GM23338 (cell line): ENCODE measurements at regions not wholly inside any gene's neighbourhood (a gene's known extent, or its start where the extent isn't known, plus 50 kb on each side); places are given as distances from the start of the nearest gene placed in this dataset.

Experiments
- ATAC-seq: fragments of 200-7000 bp; cut with Tn5 transposase; 3 replicates; pipeline ENCODE4 v1.9.1; 2020
- DNase-seq: peaks from one replicate; pipeline ENCODE4 v3.0.0-alpha.2; 2015; ENCODE audit warnings: low spot score
- H2AFZ ChIP-seq: fragments of 200-600 bp; sonication (generic); 2 replicates; pipeline ENCODE4 v1.8.0; 2016; ENCODE audit warnings: antibody characterized with exemption, mild to moderate bottlenecking, moderate library complexity
- H3F3A ChIP-seq: fragments of 200-600 bp; sonication (generic); replicated peaks from 2 replicates; pipeline ENCODE4 v1.8.0; 2017; ENCODE audit warnings: antibody characterized with exemption, mixed run types, low read depth
- H3K27ac ChIP-seq: fragments of 200-600 bp; sonication (generic); 2 replicates; pipeline ENCODE4 v1.6.1; 2016; ENCODE audit warnings: low read depth
- H3K27me3 ChIP-seq: fragments of 200-600 bp; sonication (generic); 2 replicates; pipeline ENCODE4 v1.8.0; 2016; ENCODE audit warnings: mild to moderate bottlenecking, mixed run types, moderate library complexity; ENCODE audit not compliant: insufficient read depth
- H3K36me3 ChIP-seq: fragments of 200-600 bp; sonication (generic); 2 replicates; pipeline ENCODE4 v1.8.0; 2016; ENCODE audit warnings: mild to moderate bottlenecking; ENCODE audit not compliant: insufficient read depth
- H3K4me1 ChIP-seq: fragments of 200-600 bp; sonication (generic); 2 replicates; pipeline ENCODE4 v1.8.0; 2016; ENCODE audit warnings: mild to moderate bottlenecking, moderate library complexity; ENCODE audit not compliant: insufficient read depth
- H3K4me2 ChIP-seq: fragments of 200-600 bp; sonication (generic); 2 replicates; pipeline ENCODE4 v1.7.1; 2017; ENCODE audit warnings: mixed run types
- H3K4me3 ChIP-seq: fragments of 200-600 bp; sonication (generic); 2 replicates; pipeline ENCODE4 v1.6.1; 2016; ENCODE audit warnings: mixed run types
- H3K79me2 ChIP-seq: fragments of 200-600 bp; sonication (generic); replicated peaks from 2 replicates; pipeline ENCODE4 v1.8.0; 2017; ENCODE audit warnings: mild to moderate bottlenecking; ENCODE audit not compliant: insufficient read depth
- H3K9me2 ChIP-seq: fragments of 200-600 bp; sonication (generic); 2 replicates; pipeline ENCODE4 v1.8.0; 2017; ENCODE audit not compliant: insufficient read depth
- H4K20me1 ChIP-seq: fragments of 200-600 bp; sonication (generic); replicated peaks from 2 replicates; pipeline ENCODE4 v1.8.0; 2017; ENCODE audit warnings: mild to moderate bottlenecking; ENCODE audit not compliant: insufficient read depth
- H3K27ac Mint-ChIP-seq: 2 replicates; pipeline ENCODE4 v1.8.0; 2020; ENCODE audit warnings: inconsistent platforms, mild to moderate bottlenecking, moderate library complexity, mixed read lengths
- H3K27me3 Mint-ChIP-seq: 3 replicates; pipeline ENCODE4 v1.8.0; 2022; ENCODE audit warnings: low read depth, mild to moderate bottlenecking, moderate library complexity, mixed read lengths, inconsistent platforms; ENCODE audit not compliant: insufficient read depth, poor library complexity
- H3K36me3 Mint-ChIP-seq: 3 replicates; pipeline ENCODE4 v1.8.0; 2021; ENCODE audit warnings: low read depth, mild to moderate bottlenecking, inconsistent platforms, moderate library complexity, mixed read lengths
- H3K4me1 Mint-ChIP-seq: 3 replicates; pipeline ENCODE4 v1.8.0; 2020; ENCODE audit warnings: mild to moderate bottlenecking, inconsistent platforms, mixed read lengths
- H3K4me3 Mint-ChIP-seq: 3 replicates; pipeline ENCODE4 v1.8.0; 2021; ENCODE audit warnings: moderate library complexity, mild to moderate bottlenecking, inconsistent platforms, mixed read lengths
- H3K9me3 Mint-ChIP-seq: 3 replicates; pipeline ENCODE4 v1.8.0; 2020; ENCODE audit warnings: moderate library complexity, mild to moderate bottlenecking, inconsistent platforms, mixed read lengths
- EZH2 ChIP-seq: fragments of 200-600 bp; sonication (generic); IDR thresholded peaks from one replicate; pipeline ENCODE4 v1.8.0; 2017; ENCODE audit warnings: antibody characterized with exemption, mild to moderate bottlenecking, low read depth; ENCODE audit not compliant: unreplicated experiment
- JUNB ChIP-seq: IDR thresholded peaks from one replicate; pipeline ENCODE4 v1.6.1; 2016; ENCODE audit warnings: antibody characterized with exemption; ENCODE audit not compliant: unreplicated experiment
- NANOG ChIP-seq: IDR thresholded peaks from 2 replicates; pipeline ENCODE4 v1.6.1; 2016; ENCODE audit warnings: antibody characterized with exemption, borderline replicate concordance
- POLR2AphosphoS5 ChIP-seq: IDR thresholded peaks from 2 replicates; pipeline ENCODE4 v1.6.1; 2016; ENCODE audit warnings: antibody characterized with exemption, low read depth
- STAT1 ChIP-seq: IDR thresholded peaks from one replicate; pipeline ENCODE4 v1.6.1; 2016; ENCODE audit warnings: antibody characterized with exemption; ENCODE audit not compliant: unreplicated experiment
- ZNF114 ChIP-seq: fragments of 250-450 bp; sonication (Bioruptor Pico); IDR thresholded peaks from 2 replicates; pipeline ENCODE4 v1.5.0; 2020; ENCODE audit warnings: mild to moderate bottlenecking, moderate library complexity
- ZNF331 ChIP-seq: fragments of 250-450 bp; sonication (Bioruptor Pico); IDR thresholded peaks from 2 replicates; pipeline ENCODE4 v1.5.0; 2020; ENCODE audit warnings: low read depth, mild to moderate bottlenecking, moderate library complexity
- TF ChIP-seq, protein P1 (sequence below), 2 experiments: fragments of 200-600 bp in 1 of 2; sonication (generic) in 1 of 2; conservative IDR thresholded peaks; 2 replicates each; pipeline versions ENCODE4 v1.5.1 to v1.6.1; 2016 to 2017; ENCODE audit warnings: antibody characterized with exemption in 2 of 2, low read depth in 2 of 2, mild to moderate bottlenecking in 2 of 2, moderate library complexity in 1 of 2
- TF ChIP-seq, protein P2 (sequence below): fragments of 250-450 bp; sonication (Bioruptor Pico); IDR thresholded peaks from 2 replicates; pipeline ENCODE4 v1.5.0; 2020; ENCODE audit warnings: mild to moderate bottlenecking, moderate library complexity
- TF ChIP-seq, protein P3 (sequence below): IDR thresholded peaks from one replicate; pipeline ENCODE4 v1.6.1; 2018; ENCODE audit warnings: antibody characterized with exemption; ENCODE audit not compliant: unreplicated experiment

DNA sequence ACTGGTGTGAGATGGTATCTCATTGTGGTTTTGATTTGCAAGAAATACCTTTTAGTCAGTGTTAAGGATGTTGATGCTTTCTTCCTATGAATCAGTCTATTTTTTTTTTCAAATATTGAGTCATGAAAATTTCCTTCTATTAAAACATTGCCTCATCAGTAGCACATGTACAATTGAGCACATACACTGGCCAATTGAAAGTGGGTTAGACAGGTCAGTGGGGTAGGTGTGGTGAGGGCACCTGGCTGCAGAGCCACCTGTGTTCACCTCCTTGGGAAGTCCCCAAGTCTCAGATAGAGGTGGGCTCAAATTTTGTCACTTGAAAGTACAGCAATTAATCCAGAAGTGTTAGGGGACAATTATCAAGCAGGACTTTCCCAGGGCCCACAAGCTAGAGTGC lies 243.7 kb downstream of the SPRY1 start (continued):
- TF ChIP-seq, protein P1, sequence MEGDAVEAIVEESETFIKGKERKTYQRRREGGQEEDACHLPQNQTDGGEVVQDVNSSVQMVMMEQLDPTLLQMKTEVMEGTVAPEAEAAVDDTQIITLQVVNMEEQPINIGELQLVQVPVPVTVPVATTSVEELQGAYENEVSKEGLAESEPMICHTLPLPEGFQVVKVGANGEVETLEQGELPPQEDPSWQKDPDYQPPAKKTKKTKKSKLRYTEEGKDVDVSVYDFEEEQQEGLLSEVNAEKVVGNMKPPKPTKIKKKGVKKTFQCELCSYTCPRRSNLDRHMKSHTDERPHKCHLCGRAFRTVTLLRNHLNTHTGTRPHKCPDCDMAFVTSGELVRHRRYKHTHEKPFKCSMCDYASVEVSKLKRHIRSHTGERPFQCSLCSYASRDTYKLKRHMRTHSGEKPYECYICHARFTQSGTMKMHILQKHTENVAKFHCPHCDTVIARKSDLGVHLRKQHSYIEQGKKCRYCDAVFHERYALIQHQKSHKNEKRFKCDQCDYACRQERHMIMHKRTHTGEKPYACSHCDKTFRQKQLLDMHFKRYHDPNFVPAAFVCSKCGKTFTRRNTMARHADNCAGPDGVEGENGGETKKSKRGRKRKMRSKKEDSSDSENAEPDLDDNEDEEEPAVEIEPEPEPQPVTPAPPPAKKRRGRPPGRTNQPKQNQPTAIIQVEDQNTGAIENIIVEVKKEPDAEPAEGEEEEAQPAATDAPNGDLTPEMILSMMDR (conservative IDR thresholded peaks at IDR 0.05; ENCODE audit: low read depth in 2 of 2): no peak
- TF ChIP-seq ZNF114: no peak

DNA sequence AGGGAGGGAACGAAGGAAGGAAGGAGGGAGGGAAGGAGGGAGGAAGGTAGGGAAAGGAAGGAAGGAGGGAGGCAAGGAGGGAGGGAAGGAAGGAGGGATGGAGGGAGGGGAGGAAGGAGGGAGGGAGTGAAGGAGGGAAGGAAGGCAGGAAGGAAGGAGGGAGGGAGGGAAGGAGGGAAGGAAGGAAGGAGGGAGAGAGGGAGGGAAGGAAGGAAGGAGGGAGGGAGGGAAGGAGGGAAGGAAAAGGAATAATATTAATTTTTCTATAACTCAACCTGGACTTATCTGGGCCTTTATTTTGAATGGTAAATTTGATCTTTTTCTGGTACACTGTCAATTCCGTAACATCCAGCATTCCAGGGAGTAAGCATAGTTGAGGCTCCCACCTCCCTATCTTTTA lies 244.2 kb downstream of the SPRY1 start:
- 0 out of 3 replicates have a peak, but pooled peaks cover 3% of the 10 kb centered on the region for H3K9me3 Mint-ChIP-seq
- H3K4me1 ChIP-seq: 0 out of 2 replicates have a peak, but pooled peaks cover 7% of the 10 kb centered on the region
- no peaks in the 10 kb centered on the region for H3K36me3 ChIP-seq
- no peak overlapping the region for H3K4me2 ChIP-seq
- ATAC-seq (no peak), DNase-seq (no peak)
- H2AFZ ChIP-seq: no peak overlapping the region
- H3K27ac ChIP-seq: no peak overlapping the region
- H3K4me1 Mint-ChIP-seq: peaks cover 10% of the 10 kb centered on the region
- H3K4me3 ChIP-seq: no peak overlapping the region
- H3K79me2 ChIP-seq: no peaks in the 10 kb centered on the region
- no peak overlapping the region for H3K27ac Mint-ChIP-seq
- H3K27me3 ChIP-seq: no peaks in the 10 kb centered on the region
- H3K9me2 ChIP-seq: no peaks in the 10 kb centered on the region
- no peaks in the 10 kb centered on the region for H3K36me3 Mint-ChIP-seq
- no peak for TF ChIP-seq STAT1
- TF ChIP-seq POLR2AphosphoS5: no peak
- TF ChIP-seq NANOG: no peak
- no peak for TF ChIP-seq JUNB
- TF ChIP-seq, protein P2, sequence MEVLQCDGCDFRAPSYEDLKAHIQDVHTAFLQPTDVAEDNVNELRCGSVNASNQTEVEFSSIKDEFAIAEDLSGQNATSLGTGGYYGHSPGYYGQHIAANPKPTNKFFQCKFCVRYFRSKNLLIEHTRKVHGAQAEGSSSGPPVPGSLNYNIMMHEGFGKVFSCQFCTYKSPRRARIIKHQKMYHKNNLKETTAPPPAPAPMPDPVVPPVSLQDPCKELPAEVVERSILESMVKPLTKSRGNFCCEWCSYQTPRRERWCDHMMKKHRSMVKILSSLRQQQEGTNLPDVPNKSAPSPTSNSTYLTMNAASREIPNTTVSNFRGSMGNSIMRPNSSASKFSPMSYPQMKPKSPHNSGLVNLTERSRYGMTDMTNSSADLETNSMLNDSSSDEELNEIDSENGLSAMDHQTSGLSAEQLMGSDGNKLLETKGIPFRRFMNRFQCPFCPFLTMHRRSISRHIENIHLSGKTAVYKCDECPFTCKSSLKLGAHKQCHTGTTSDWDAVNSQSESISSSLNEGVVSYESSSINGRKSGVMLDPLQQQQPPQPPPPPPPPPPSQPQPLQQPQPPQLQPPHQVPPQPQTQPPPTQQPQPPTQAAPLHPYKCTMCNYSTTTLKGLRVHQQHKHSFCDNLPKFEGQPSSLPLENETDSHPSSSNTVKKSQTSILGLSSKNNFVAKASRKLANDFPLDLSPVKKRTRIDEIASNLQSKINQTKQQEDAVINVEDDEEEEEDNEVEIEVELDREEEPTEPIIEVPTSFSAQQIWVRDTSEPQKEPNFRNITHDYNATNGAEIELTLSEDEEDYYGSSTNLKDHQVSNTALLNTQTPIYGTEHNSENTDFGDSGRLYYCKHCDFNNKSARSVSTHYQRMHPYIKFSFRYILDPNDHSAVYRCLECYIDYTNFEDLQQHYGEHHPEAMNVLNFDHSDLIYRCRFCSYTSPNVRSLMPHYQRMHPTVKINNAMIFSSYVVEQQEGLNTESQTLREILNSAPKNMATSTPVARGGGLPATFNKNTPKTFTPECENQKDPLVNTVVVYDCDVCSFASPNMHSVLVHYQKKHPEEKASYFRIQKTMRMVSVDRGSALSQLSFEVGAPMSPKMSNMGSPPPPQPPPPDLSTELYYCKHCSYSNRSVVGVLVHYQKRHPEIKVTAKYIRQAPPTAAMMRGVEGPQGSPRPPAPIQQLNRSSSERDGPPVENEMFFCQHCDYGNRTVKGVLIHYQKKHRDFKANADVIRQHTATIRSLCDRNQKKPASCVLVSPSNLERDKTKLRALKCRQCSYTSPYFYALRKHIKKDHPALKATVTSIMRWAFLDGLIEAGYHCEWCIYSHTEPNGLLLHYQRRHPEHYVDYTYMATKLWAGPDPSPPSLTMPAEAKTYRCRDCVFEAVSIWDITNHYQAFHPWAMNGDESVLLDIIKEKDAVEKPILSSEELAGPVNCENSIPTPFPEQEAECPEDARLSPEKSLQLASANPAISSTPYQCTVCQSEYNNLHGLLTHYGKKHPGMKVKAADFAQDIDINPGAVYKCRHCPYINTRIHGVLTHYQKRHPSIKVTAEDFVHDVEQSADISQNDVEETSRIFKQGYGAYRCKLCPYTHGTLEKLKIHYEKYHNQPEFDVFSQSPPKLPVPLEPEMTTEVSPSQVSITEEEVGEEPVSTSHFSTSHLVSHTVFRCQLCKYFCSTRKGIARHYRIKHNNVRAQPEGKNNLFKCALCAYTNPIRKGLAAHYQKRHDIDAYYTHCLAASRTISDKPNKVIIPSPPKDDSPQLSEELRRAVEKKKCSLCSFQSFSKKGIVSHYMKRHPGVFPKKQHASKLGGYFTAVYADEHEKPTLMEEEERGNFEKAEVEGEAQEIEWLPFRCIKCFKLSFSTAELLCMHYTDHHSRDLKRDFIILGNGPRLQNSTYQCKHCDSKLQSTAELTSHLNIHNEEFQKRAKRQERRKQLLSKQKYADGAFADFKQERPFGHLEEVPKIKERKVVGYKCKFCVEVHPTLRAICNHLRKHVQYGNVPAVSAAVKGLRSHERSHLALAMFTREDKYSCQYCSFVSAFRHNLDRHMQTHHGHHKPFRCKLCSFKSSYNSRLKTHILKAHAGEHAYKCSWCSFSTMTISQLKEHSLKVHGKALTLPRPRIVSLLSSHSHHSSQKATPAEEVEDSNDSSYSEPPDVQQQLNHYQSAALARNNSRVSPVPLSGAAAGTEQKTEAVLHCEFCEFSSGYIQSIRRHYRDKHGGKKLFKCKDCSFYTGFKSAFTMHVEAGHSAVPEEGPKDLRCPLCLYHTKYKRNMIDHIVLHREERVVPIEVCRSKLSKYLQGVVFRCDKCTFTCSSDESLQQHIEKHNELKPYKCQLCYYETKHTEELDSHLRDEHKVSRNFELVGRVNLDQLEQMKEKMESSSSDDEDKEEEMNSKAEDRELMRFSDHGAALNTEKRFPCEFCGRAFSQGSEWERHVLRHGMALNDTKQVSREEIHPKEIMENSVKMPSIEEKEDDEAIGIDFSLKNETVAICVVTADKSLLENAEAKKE (CRISPR knock-in tag): no peak
- TF ChIP-seq, protein P3, sequence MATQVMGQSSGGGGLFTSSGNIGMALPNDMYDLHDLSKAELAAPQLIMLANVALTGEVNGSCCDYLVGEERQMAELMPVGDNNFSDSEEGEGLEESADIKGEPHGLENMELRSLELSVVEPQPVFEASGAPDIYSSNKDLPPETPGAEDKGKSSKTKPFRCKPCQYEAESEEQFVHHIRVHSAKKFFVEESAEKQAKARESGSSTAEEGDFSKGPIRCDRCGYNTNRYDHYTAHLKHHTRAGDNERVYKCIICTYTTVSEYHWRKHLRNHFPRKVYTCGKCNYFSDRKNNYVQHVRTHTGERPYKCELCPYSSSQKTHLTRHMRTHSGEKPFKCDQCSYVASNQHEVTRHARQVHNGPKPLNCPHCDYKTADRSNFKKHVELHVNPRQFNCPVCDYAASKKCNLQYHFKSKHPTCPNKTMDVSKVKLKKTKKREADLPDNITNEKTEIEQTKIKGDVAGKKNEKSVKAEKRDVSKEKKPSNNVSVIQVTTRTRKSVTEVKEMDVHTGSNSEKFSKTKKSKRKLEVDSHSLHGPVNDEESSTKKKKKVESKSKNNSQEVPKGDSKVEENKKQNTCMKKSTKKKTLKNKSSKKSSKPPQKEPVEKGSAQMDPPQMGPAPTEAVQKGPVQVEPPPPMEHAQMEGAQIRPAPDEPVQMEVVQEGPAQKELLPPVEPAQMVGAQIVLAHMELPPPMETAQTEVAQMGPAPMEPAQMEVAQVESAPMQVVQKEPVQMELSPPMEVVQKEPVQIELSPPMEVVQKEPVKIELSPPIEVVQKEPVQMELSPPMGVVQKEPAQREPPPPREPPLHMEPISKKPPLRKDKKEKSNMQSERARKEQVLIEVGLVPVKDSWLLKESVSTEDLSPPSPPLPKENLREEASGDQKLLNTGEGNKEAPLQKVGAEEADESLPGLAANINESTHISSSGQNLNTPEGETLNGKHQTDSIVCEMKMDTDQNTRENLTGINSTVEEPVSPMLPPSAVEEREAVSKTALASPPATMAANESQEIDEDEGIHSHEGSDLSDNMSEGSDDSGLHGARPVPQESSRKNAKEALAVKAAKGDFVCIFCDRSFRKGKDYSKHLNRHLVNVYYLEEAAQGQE: no peak
- TF ChIP-seq ZNF331: no peak
- TF ChIP-seq, protein P1 (conservative IDR thresholded peaks at IDR 0.05; ENCODE audit: low read depth in 2 of 2): no peak
- no peak for TF ChIP-seq EZH2
- no peaks in the 10 kb centered on the region for H4K20me1 ChIP-seq
- H3K4me3 Mint-ChIP-seq: no peak overlapping the region
- H3F3A ChIP-seq: no peaks in the 10 kb centered on the region
- H3K27me3 Mint-ChIP-seq: peaks cover 2% of the 10 kb centered on the region
